Fibroblast of the aortic adventitia (primary cell): ENCODE measurements at regions not wholly inside any gene's neighbourhood (a gene's known extent, or its start where the extent isn't known, plus 50 kb on each side); places are given as distances from the start of the nearest gene placed in this dataset.

Experiments
- DNase-seq: peaks from one replicate; pipeline ENCODE4 v3.0.0-alpha.2; 2010; ENCODE audit warnings: low read depth
- H3K4me3 ChIP-seq: 2 replicates; pipeline ENCODE4 v1.5.1; 2011; ENCODE audit warnings: low read depth, mild to moderate bottlenecking, control low read depth, low read length, moderate library complexity
- CTCF ChIP-seq: IDR thresholded peaks from 2 replicates; pipeline ENCODE4 v1.5.1; 2011; ENCODE audit warnings: mild to moderate bottlenecking, low read length, control low read depth, inconsistent platforms; ENCODE audit not compliant: insufficient read depth

GRCh38 chr2:65731476-65731875 is 299.1 kb upstream of the SPRED2 start:
- no peak for DNase-seq

GRCh38 chr2:65730186-65730585 is 297.8 kb upstream of the SPRED2 start:
- no peak overlapping the region for H3K4me3 ChIP-seq
- no peak for TF ChIP-seq CTCF
- DNase-seq, result no peak

More at GRCh38 chr2:65731476-65731875, 299.1 kb upstream of the SPRED2 start:
- no peak for TF ChIP-seq CTCF
- H3K4me3 ChIP-seq, result no peak overlapping the region

- no peak for TF ChIP-seq CTCF
- H3K4me3 ChIP-seq, result no peak overlapping the region
- no peak for DNase-seq
Measured at GRCh38 chr2:65729246-65729645, 296.8 kb upstream of the SPRED2 start.

GRCh38 chr2:65728477-65729180 is 296.2 kb upstream of the SPRED2 start:
- no peak overlapping the region for H3K4me3 ChIP-seq
- TF ChIP-seq CTCF, result no peak
- DNase-seq, result no peak

- H3K4me3 ChIP-seq, result no peak overlapping the region
- no peak for DNase-seq
- TF ChIP-seq CTCF, result no peak
Measured at GRCh38 chr2:65727816-65728215, 295.4 kb upstream of the SPRED2 start.

GRCh38 chr2:65727381-65727780 is 295.0 kb upstream of the SPRED2 start:
- DNase-seq, result no peak
- H3K4me3 ChIP-seq, result no peak overlapping the region
- no peak for TF ChIP-seq CTCF

- no peak for DNase-seq
- TF ChIP-seq CTCF, result no peak
- no peak overlapping the region for H3K4me3 ChIP-seq
Measured at GRCh38 chr2:65724752-65725151, 292.4 kb upstream of the SPRED2 start.
